Liver (tissue), 3 donors: ENCODE measurements at regions not wholly inside any gene's neighbourhood (a gene's known extent, or its start where the extent isn't known, plus 50 kb on each side); places are given as distances from the start of the nearest gene placed in this dataset.

ENCODE experiments used
- CTCF ChIP-seq: fragments of 150-350 bp; IDR thresholded peaks from 2 replicates; pipeline ENCODE4 v1.5.1; 2017; ENCODE audit warnings: improper control_type of control experiment, low read depth, low read length; ENCODE audit not compliant: missing input control
- EGR1 ChIP-seq, 2 donors: IDR thresholded peaks; 2 replicates each; pipeline ENCODE4 v1.6.1; 2016 to 2018; ENCODE audit warnings: antibody characterized with exemption in 2 of 2, low read depth in 2 of 2
- FOXA1 ChIP-seq: IDR thresholded peaks from 2 replicates; pipeline ENCODE4 v1.6.1; 2016; ENCODE audit warnings: antibody characterized with exemption
- FOXA2 ChIP-seq: IDR thresholded peaks from 2 replicates; pipeline ENCODE4 v1.6.1; 2016; ENCODE audit warnings: antibody characterized with exemption
- GABPA ChIP-seq, 2 donors: IDR thresholded peaks in 1 of 2; conservative IDR thresholded peaks in 1 of 2; 2 replicates each; pipeline ENCODE4 v1.6.1; 2016; ENCODE audit warnings: antibody characterized with exemption in 2 of 2, mild to moderate bottlenecking in 1 of 2, moderate library complexity in 1 of 2
- HNF4G ChIP-seq: IDR thresholded peaks from 2 replicates; pipeline ENCODE4 v1.6.1; 2016; ENCODE audit warnings: antibody characterized with exemption
- JUND ChIP-seq, 2 donors: IDR thresholded peaks; 2 replicates each; pipeline ENCODE4 v1.6.1; 2016; ENCODE audit warnings: antibody characterized with exemption in 2 of 2
- MAX ChIP-seq: IDR thresholded peaks from 2 replicates; pipeline ENCODE4 v1.6.1; 2016; ENCODE audit warnings: antibody characterized with exemption
- REST ChIP-seq: IDR thresholded peaks from 2 replicates; pipeline ENCODE4 v1.6.1; 2016; ENCODE audit warnings: antibody characterized with exemption, mild to moderate bottlenecking
- RXRA ChIP-seq, 2 donors: IDR thresholded peaks; 2 replicates each; pipeline ENCODE4 v1.6.1; 2017 to 2018; ENCODE audit warnings: antibody characterized with exemption in 2 of 2, mild to moderate bottlenecking in 1 of 2
- SP1 ChIP-seq: IDR thresholded peaks from 2 replicates; pipeline ENCODE4 v1.6.1; 2018; ENCODE audit warnings: antibody characterized with exemption, mild to moderate bottlenecking
- TAF1 ChIP-seq: conservative IDR thresholded peaks from 2 replicates; pipeline ENCODE4 v1.6.1; 2016; ENCODE audit warnings: antibody characterized with exemption, mild to moderate bottlenecking
- YY1 ChIP-seq: IDR thresholded peaks from 2 replicates; pipeline ENCODE4 v1.6.1; 2016; ENCODE audit warnings: antibody characterized with exemption, mild to moderate bottlenecking
- ZBTB33 ChIP-seq: IDR thresholded peaks from 2 replicates; pipeline ENCODE4 v1.6.1; 2016; ENCODE audit warnings: antibody characterized with exemption
- donor health status: healthy.
- donor health status: healthy.

- no peak for TF ChIP-seq RXRA (IDR thresholded peaks at IDR 0.05)
- TF ChIP-seq CTCF = no peak
- TF ChIP-seq MAX = no peak
- TF ChIP-seq SP1 = no peak
- no peak for TF ChIP-seq FOXA2
- no peak for TF ChIP-seq HNF4G
- TF ChIP-seq EGR1 (IDR thresholded peaks at IDR 0.05; ENCODE audit: low read depth in 2 of 2) = no peak
- TF ChIP-seq FOXA1 = no peak
- no peak for TF ChIP-seq YY1
- no peak for TF ChIP-seq REST
- TF ChIP-seq JUND (IDR thresholded peaks at IDR 0.05) = no peak
- no peak for TF ChIP-seq ZBTB33
- no peak for TF ChIP-seq GABPA (IDR thresholded peaks at IDR 0.05 in 1 of 2, conservative IDR thresholded peaks at IDR 0.05 in 1 of 2)
- TF ChIP-seq TAF1 = no peak
Observed at GRCh38 chr2:150119819-150120218, 367.6 kb downstream of the RND3 start.
